ENCODE measurements at regions not wholly inside any gene's neighbourhood (a gene's known extent, or its start where the extent isn't known, plus 50 kb on each side); places are given as distances from the start of the nearest gene placed in this dataset.

DNA sequence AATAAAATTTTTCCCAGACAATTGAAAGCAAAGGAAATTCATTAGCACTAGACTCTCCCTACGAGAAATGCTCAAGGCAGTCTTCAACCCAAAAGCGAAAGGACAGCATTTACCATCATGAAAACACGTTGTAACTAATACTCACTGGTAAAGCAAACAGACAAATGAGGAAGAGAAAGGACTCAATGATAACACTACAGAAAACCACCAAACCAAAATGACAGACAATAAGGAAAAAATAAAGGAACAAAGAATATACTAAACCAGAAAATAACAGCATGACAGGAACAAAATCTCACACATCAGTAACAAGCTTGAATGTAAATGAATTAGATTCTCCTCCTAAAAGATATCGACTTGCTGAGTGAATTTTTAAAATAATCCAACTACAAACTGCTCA, 190.7 kb downstream of the NOL4 start:
- H3K36me3 ChIP-seq (ENCODE audit: control insufficient read depth, insufficient read depth, low read length) = no peaks in the 10 kb centered on the region
- H3K4me3 ChIP-seq (ENCODE audit: low read length) = no peak overlapping the region
- no CpG with 5 or more reads among the region's 4 CpGs for WGBS (ENCODE audit: insufficient coverage, low lambda C conversion rate)
- H3K9me3 ChIP-seq (ENCODE audit: control insufficient read depth, low read depth, low read length) = peaks cover 9% of the 10 kb centered on the region
- no peak for DNase-seq
- no peaks in the 10 kb centered on the region for H3K4me1 ChIP-seq (ENCODE audit: control insufficient read depth, insufficient read depth, low read length)
- H3K27me3 ChIP-seq (ENCODE audit: control insufficient read depth, insufficient read depth, low read length) = no peaks in the 10 kb centered on the region
- no peak overlapping the region for H3K27ac ChIP-seq (ENCODE audit: low read length)

DNA sequence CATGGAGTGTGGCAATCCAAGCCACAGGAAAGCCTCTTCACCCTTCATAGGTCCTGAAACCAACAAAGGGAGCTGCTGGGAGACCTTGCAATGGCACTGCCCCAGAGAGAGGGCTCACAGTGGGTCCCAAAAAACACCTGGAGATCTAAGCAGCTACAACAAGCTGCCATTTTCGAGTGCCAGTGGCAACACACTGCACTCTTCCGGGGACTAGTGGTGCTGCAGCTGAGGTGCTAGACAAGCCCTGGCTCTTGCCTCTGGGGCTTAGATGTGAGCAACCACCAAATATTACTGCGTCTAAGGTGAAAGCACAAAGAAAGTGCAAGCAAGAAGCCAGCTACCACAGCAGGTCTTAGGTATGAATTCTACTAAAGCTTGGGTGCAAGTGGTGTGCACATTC, 192.9 kb downstream of the NOL4 start:
- no peaks in the 10 kb centered on the region for H3K36me3 ChIP-seq (ENCODE audit: control insufficient read depth, insufficient read depth, low read length)
- no peak overlapping the region for H3K4me3 ChIP-seq (ENCODE audit: low read length)
- H3K4me1 ChIP-seq (ENCODE audit: control insufficient read depth, insufficient read depth, low read length) = peaks cover 1% of the 10 kb centered on the region
- peaks cover 9% of the 10 kb centered on the region for H3K9me3 ChIP-seq (ENCODE audit: control insufficient read depth, low read depth, low read length)
- 100% methylated on average over 1 of the region's 3 CpGs for WGBS (ENCODE audit: insufficient coverage, low lambda C conversion rate)
- no peaks in the 10 kb centered on the region for H3K27me3 ChIP-seq (ENCODE audit: control insufficient read depth, insufficient read depth, low read length)
- DNase-seq = no peak
- H3K27ac ChIP-seq (ENCODE audit: low read length) = no peak overlapping the region

DNA sequence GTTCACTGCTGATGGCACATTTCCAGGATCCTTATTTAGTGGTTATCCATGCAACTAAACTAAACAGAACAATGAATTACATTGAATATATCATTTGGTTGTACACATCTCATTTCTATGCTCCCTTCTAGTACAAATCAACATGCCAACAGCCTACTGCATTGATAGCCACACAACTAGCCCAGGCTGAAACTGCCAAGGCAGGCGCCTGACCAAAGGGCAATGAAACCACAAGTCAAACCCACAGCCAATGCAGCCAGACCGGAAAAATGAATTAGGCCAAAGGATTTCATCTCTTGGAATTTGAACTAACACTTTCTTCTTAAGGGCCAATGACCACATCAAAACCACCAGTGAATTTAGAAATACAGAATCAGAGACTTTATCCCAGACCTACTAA, 196.4 kb downstream of the NOL4 start:
- H3K27ac ChIP-seq (ENCODE audit: low read length) = no peak overlapping the region
- no peaks in the 10 kb centered on the region for H3K36me3 ChIP-seq (ENCODE audit: control insufficient read depth, insufficient read depth, low read length)

DNA sequence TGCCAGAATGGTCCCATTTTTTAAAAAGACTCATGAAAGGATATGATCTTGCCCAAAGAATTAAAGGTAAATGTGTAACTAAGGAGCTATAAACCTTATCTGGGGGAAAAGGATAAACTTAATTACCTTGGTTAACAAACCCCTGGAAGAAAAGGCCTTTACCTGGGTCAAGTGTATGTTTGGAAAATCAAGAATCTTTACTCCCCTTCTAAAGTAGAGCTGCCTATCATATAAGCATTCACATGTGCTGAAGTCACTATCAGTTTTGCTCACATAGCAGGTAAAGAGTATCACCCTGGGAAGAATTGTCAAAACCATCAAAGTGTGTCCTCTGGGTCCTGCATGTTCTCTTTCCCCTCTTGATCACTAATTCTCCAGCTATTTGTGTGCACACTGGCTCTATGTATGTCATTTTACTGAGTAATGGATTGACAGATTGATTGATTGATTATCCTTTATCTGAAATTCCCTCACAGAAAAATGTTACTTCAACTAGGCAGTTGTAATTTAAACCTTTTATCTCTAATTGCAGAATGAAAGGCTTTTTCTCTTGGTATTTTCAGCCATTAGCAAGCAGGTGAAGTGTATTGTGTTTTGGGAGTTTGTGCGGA, 199.4 kb downstream of the NOL4 start:
- DNase-seq = peak; percentile 27 to 79
- peak overlapping the region; percentile 68 for H3K27ac ChIP-seq (ENCODE audit: low read length)
- no peaks in the 10 kb centered on the region for H3K27me3 ChIP-seq (ENCODE audit: control insufficient read depth, insufficient read depth, low read length)
- H3K4me1 ChIP-seq (ENCODE audit: control insufficient read depth, insufficient read depth, low read length) = peaks cover 22% of the 10 kb centered on the region
- H3K9me3 ChIP-seq (ENCODE audit: control insufficient read depth, low read depth, low read length) = no peaks in the 10 kb centered on the region
- WGBS (ENCODE audit: insufficient coverage, low lambda C conversion rate) = no CpG with 5 or more reads among the region's 1 CpG
- H3K4me3 ChIP-seq (ENCODE audit: low read length) = no peak overlapping the region
- H3K36me3 ChIP-seq (ENCODE audit: control insufficient read depth, insufficient read depth, low read length) = no peaks in the 10 kb centered on the region

More for the DNA sequence above, 196.4 kb downstream of the NOL4 start:
- no peak overlapping the region for H3K4me3 ChIP-seq (ENCODE audit: low read length)
- no CpG with 5 or more reads among the region's 2 CpGs for WGBS (ENCODE audit: insufficient coverage, low lambda C conversion rate)
- DNase-seq = no peak
- H3K4me1 ChIP-seq (ENCODE audit: control insufficient read depth, insufficient read depth, low read length) = peaks cover 22% of the 10 kb centered on the region
- no peaks in the 10 kb centered on the region for H3K9me3 ChIP-seq (ENCODE audit: control insufficient read depth, low read depth, low read length)
- no peaks in the 10 kb centered on the region for H3K27me3 ChIP-seq (ENCODE audit: control insufficient read depth, insufficient read depth, low read length)

DNA sequence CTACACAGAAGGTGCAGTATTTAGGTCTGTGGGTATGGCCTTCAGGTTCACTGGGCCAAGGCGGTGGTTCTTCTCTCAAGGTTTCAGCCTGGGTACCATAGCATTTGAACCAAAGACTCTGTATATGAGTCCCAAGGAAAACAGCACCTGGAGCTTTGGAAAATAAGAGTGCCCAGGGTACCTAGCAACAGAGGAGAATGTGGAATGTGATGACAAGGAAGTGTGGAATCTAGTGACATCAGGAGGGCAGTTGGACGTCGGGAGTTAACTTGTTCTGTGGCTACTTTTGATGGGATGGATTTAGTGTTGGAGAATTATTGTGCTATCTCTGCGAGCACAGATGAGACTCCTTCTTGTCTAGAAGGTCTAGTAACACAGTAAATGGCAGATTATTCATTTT, 201.2 kb downstream of the NOL4 start:
- Histone ChIP-seq H3K9me3 (ENCODE audit: control insufficient read depth, low read depth, low read length) (no peaks in the 10 kb centered on the region), H3K27me3 (ENCODE audit: control insufficient read depth, insufficient read depth, low read length) (no peaks in the 10 kb centered on the region), H3K27ac (ENCODE audit: low read length) (no peak overlapping the region), H3K4me1 (ENCODE audit: control insufficient read depth, insufficient read depth, low read length) (peaks cover 31% of the 10 kb centered on the region), H3K4me3 (ENCODE audit: low read length) (no peak overlapping the region), H3K36me3 (ENCODE audit: control insufficient read depth, insufficient read depth, low read length) (no peaks in the 10 kb centered on the region)
- peak in 1 of 2 donors; percentile 16 for DNase-seq
- WGBS (ENCODE audit: insufficient coverage, low lambda C conversion rate) = no CpG with 5 or more reads among the region's 4 CpGs

DNA sequence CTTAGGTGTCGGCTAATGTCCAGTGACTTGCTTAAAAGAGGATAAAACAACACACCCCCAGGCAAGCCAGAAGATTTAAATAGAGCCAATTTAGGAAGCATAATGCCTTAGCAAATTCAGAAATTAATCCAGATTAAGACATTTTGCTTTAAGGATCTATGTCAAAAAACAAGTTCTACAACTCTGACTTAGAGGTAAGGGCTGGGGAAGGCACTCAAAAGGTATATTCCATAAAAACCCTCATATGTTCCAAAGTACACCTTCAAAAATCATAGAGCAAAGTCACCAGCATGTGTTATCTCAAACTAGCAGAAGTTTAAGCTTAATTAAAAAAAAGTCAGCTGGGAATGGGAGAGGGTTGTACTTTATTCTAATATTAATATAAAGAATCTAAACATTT, 206.4 kb downstream of the NOL4 start:
- WGBS (ENCODE audit: insufficient coverage, low lambda C conversion rate) = no CpG with 5 or more reads among the region's 1 CpG
- H3K27me3 ChIP-seq (ENCODE audit: control insufficient read depth, insufficient read depth, low read length) = no peaks in the 10 kb centered on the region
- peak; percentile 33 to 70 for DNase-seq
- H3K36me3 ChIP-seq (ENCODE audit: control insufficient read depth, insufficient read depth, low read length) = no peaks in the 10 kb centered on the region
- peak overlapping the region; percentile 53 for H3K27ac ChIP-seq (ENCODE audit: low read length)
- H3K4me3 ChIP-seq (ENCODE audit: low read length) = no peak overlapping the region
- peaks cover 17% of the 10 kb centered on the region for H3K4me1 ChIP-seq (ENCODE audit: control insufficient read depth, insufficient read depth, low read length)
- H3K9me3 ChIP-seq (ENCODE audit: control insufficient read depth, low read depth, low read length) = no peaks in the 10 kb centered on the region

DNA sequence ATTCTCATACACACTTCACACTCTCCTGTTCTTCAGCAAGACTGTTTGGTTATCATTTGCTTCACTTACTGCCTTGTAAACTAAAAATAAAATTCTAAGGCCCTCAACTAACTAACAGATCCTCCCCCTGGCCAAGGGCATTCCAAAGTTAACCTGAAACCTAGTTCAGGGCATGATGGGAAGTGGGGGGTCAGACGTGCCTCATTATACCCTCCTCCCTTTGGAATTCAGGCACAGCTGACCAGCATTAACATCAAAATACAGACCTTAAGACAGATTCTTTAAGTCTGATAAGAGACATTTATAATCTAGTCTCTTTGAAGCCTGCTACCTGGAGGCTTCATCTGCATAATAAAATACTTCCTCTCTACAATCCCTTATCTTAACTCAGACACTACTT, 221.0 kb downstream of the NOL4 start:
- Histone ChIP-seq H3K4me3 (ENCODE audit: low read length) (no peak overlapping the region), H3K27ac (ENCODE audit: low read length) (no peak overlapping the region), H3K36me3 (ENCODE audit: control insufficient read depth, insufficient read depth, low read length) (no peaks in the 10 kb centered on the region), H3K4me1 (ENCODE audit: control insufficient read depth, insufficient read depth, low read length) (no peaks in the 10 kb centered on the region), H3K27me3 (ENCODE audit: control insufficient read depth, insufficient read depth, low read length) (no peaks in the 10 kb centered on the region), H3K9me3 (ENCODE audit: control insufficient read depth, low read depth, low read length) (no peaks in the 10 kb centered on the region)
- no CpG with 5 or more reads among the region's 1 CpG for WGBS (ENCODE audit: insufficient coverage, low lambda C conversion rate)
- DNase-seq = no peak

DNA sequence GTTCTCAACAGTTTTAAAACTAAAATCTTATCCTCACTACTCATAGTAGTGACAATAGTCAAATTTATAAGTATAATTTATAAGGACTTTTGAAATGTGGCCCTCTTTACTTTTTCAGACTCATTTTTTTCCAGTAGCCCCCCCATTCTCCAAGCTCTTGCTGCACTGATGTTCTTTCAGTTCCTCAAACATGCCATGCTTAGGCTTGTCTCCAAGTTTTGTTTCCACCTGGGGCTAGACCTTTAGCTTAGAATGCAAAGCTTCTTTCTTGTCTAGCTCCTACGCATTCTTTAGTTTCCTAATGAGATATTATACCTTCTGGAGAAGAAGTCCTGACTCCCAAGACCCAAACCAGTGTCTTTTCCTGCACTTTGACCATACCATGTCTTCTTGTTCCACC, 222.6 kb downstream of the NOL4 start:
- no peak overlapping the region for H3K4me3 ChIP-seq (ENCODE audit: low read length)
- no peak for DNase-seq
- H3K36me3 ChIP-seq (ENCODE audit: control insufficient read depth, insufficient read depth, low read length) = no peaks in the 10 kb centered on the region
- no peaks in the 10 kb centered on the region for H3K4me1 ChIP-seq (ENCODE audit: control insufficient read depth, insufficient read depth, low read length)
- H3K27ac ChIP-seq (ENCODE audit: low read length) = no peak overlapping the region
- no CpG with 5 or more reads among the region's 1 CpG for WGBS (ENCODE audit: insufficient coverage, low lambda C conversion rate)
- no peaks in the 10 kb centered on the region for H3K27me3 ChIP-seq (ENCODE audit: control insufficient read depth, insufficient read depth, low read length)
- peaks cover 3% of the 10 kb centered on the region for H3K9me3 ChIP-seq (ENCODE audit: control insufficient read depth, low read depth, low read length)

DNA sequence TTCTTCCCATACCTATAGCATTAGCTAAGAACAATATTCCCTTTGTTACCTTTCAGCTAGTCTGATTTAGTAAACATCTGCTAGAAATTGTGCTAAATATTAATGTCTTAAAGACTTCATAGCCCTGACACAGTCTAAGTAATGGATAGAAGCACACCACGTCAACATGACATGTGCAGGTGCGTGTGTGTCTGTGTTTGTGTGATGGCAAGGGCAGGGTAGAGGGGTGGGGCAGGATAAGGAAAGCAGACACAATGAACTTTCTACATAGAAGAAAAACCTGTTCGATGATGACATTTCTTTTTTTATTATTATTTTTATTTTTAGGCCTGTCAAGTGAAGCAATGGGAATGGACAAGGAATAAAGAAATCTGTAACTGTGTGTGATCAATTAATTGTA, 223.3 kb downstream of the NOL4 start:
- no peaks in the 10 kb centered on the region for H3K27me3 ChIP-seq (ENCODE audit: control insufficient read depth, insufficient read depth, low read length)
- H3K27ac ChIP-seq (ENCODE audit: low read length) = no peak overlapping the region
- DNase-seq = peak; percentile 23 to 54
- H3K4me3 ChIP-seq (ENCODE audit: low read length) = no peak overlapping the region
- WGBS (ENCODE audit: insufficient coverage, low lambda C conversion rate) = 83% methylated on average over 1 of the region's 3 CpGs
- H3K36me3 ChIP-seq (ENCODE audit: control insufficient read depth, insufficient read depth, low read length) = no peaks in the 10 kb centered on the region
- no peaks in the 10 kb centered on the region for H3K4me1 ChIP-seq (ENCODE audit: control insufficient read depth, insufficient read depth, low read length)
- peaks cover 4% of the 10 kb centered on the region for H3K9me3 ChIP-seq (ENCODE audit: control insufficient read depth, low read depth, low read length)

DNA sequence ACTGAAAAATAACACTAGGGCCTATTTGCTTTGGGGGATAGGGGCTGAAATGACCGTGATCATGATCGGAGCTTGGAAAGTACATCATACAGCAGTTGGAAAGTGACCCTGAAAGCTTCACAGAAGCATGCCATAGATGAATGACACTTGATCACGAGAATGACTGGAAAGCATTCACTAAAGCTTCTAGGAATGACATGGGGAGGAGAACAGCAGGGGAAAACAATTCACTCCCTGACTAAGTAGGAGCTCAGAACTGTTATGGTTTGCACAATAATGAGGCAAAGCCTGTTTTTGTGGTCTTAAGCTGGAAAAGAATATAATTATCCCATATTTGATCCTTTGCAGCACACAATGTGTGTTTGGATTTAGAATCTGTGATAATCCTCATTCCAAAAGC, 237.5 kb downstream of the NOL4 start:
- DNase-seq = no peak
- no peaks in the 10 kb centered on the region for H3K4me1 ChIP-seq (ENCODE audit: control insufficient read depth, insufficient read depth, low read length)
- no peak overlapping the region for H3K4me3 ChIP-seq (ENCODE audit: low read length)
- H3K27me3 ChIP-seq (ENCODE audit: control insufficient read depth, insufficient read depth, low read length) = no peaks in the 10 kb centered on the region
- H3K36me3 ChIP-seq (ENCODE audit: control insufficient read depth, insufficient read depth, low read length) = no peaks in the 10 kb centered on the region
- no peak overlapping the region for H3K27ac ChIP-seq (ENCODE audit: low read length)
- H3K9me3 ChIP-seq (ENCODE audit: control insufficient read depth, low read depth, low read length) = no peaks in the 10 kb centered on the region
- WGBS (ENCODE audit: insufficient coverage, low lambda C conversion rate) = no CpG with 5 or more reads among the region's 3 CpGs

DNA sequence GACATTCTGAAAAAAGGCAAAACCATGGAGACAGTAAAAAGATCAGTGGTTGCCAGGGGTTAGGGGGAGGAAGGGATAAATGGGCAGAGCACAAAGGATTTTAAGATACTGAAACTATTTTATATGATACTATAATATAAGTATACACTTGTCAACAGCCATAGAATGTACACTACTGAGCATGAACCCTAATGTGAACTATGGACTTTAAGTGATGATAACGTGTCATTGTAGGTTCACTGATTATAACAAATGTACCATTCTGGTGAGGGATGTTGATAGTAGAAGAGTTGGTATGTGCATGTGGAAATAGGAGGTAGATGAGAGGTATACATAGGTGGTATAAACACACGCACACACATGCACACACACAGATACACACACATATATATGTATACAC, 241.6 kb downstream of the NOL4 start:
- no peaks in the 10 kb centered on the region for H3K4me1 ChIP-seq (ENCODE audit: control insufficient read depth, insufficient read depth, low read length)
- H3K36me3 ChIP-seq (ENCODE audit: control insufficient read depth, insufficient read depth, low read length) = no peaks in the 10 kb centered on the region
- H3K4me3 ChIP-seq (ENCODE audit: low read length) = no peak overlapping the region
- no peaks in the 10 kb centered on the region for H3K27me3 ChIP-seq (ENCODE audit: control insufficient read depth, insufficient read depth, low read length)
- peak in 1 of 2 donors; percentile 47 for DNase-seq
- no peaks in the 10 kb centered on the region for H3K9me3 ChIP-seq (ENCODE audit: control insufficient read depth, low read depth, low read length)
- WGBS (ENCODE audit: insufficient coverage, low lambda C conversion rate) = no CpG with 5 or more reads among the region's 2 CpGs
- no peak overlapping the region for H3K27ac ChIP-seq (ENCODE audit: low read length)

Data from large intestine (tissue), 3 donors.